Neural crest cell (in vitro differentiated cells): ENCODE measurements at regions not wholly inside any gene's neighbourhood (a gene's known extent, or its start where the extent isn't known, plus 50 kb on each side); places are given as distances from the start of the nearest gene placed in this dataset.

ENCODE experiments used
- DNase-seq: peaks from one replicate; pipeline ENCODE4 v3.0.0; 2021; ENCODE audit warnings: low read depth, mixed read lengths, low spot score
- H3K27ac Mint-ChIP-seq: one replicate; pipeline ENCODE4 v1.8.0; 2021; ENCODE audit warnings: mild to moderate bottlenecking, mixed read lengths; ENCODE audit not compliant: unreplicated experiment
- H3K27me3 Mint-ChIP-seq: 2 replicates; pipeline ENCODE4 v1.8.0; 2021; ENCODE audit warnings: low read depth, mild to moderate bottlenecking, mixed read lengths
- H3K36me3 Mint-ChIP-seq: 2 replicates; pipeline ENCODE4 v1.8.0; 2021; ENCODE audit warnings: low read depth, mild to moderate bottlenecking, mixed read lengths
- H3K4me1 Mint-ChIP-seq: 2 replicates; pipeline ENCODE4 v1.8.0; 2021; ENCODE audit warnings: mixed read lengths
- H3K4me3 Mint-ChIP-seq: one replicate; pipeline ENCODE4 v1.8.0; 2021; ENCODE audit warnings: mild to moderate bottlenecking, mixed read lengths
- H3K9me3 Mint-ChIP-seq: 2 replicates; pipeline ENCODE4 v1.8.0; 2021; ENCODE audit warnings: mixed read lengths
- TF ChIP-seq, protein P1 (sequence below): fragments of 200-600 bp; sonication (generic); conservative IDR thresholded peaks from 2 replicates; pipeline ENCODE4 v1.5.0; 2021; ENCODE audit warnings: antibody characterized with exemption, mild to moderate bottlenecking

DNA sequence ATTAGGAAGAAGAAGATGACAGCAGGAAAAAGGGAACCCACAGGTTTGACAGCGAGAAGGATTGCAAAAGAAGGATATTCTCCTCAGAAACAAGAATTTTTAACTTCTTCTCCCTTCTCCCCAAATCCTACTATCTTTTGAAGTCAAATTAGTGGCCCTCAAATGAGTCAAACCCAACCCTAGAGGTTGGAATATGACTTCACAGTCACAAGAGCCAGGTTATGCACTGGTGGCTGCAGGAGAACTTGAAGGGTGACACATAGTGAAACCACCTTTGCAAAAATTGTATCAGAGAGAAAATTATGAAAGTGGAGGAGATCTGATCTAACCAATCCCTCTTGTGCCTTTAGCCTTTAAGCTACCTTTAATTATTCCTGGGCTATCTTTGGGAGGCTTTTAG, 386.2 kb upstream of the CCDC196 start:
- DNase-seq = no peak
- H3K27me3 Mint-ChIP-seq = peaks cover 3% of the 10 kb centered on the region
- TF ChIP-seq, protein P1, sequence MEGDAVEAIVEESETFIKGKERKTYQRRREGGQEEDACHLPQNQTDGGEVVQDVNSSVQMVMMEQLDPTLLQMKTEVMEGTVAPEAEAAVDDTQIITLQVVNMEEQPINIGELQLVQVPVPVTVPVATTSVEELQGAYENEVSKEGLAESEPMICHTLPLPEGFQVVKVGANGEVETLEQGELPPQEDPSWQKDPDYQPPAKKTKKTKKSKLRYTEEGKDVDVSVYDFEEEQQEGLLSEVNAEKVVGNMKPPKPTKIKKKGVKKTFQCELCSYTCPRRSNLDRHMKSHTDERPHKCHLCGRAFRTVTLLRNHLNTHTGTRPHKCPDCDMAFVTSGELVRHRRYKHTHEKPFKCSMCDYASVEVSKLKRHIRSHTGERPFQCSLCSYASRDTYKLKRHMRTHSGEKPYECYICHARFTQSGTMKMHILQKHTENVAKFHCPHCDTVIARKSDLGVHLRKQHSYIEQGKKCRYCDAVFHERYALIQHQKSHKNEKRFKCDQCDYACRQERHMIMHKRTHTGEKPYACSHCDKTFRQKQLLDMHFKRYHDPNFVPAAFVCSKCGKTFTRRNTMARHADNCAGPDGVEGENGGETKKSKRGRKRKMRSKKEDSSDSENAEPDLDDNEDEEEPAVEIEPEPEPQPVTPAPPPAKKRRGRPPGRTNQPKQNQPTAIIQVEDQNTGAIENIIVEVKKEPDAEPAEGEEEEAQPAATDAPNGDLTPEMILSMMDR = no peak
- no peak overlapping the region for H3K4me3 Mint-ChIP-seq
- peaks cover 5% of the 10 kb centered on the region for H3K4me1 Mint-ChIP-seq
- peak overlapping the region; percentile 53 for H3K27ac Mint-ChIP-seq
- no peaks in the 10 kb centered on the region for H3K9me3 Mint-ChIP-seq
- no peaks in the 10 kb centered on the region for H3K36me3 Mint-ChIP-seq

DNA sequence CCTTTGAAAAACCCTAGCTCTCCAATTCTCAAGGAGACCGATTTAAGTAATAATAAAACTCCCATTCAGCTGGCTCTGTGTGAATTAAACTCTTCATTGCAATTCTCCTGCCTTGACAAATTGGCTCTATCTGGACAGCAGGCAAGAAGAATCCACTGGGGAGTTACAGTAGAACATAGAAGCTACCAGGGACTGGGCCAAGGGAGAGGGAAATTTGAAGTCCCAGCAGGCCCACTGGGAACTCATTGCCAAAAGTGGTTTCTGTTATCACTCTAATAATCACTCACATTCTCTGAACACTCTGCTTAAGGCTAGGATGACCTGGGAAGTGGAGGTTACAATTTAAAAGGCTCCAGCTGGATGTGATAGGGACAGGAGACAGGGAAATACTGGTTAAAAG, 384.5 kb upstream of the CCDC196 start:
- no peaks in the 10 kb centered on the region for H3K9me3 Mint-ChIP-seq
- TF ChIP-seq, protein P1 = no peak
- H3K4me3 Mint-ChIP-seq = no peak overlapping the region
- H3K27me3 Mint-ChIP-seq = peaks cover 3% of the 10 kb centered on the region
- H3K27ac Mint-ChIP-seq = no peak overlapping the region
- peaks cover 13% of the 10 kb centered on the region for H3K4me1 Mint-ChIP-seq
- no peak for DNase-seq
- H3K36me3 Mint-ChIP-seq = no peaks in the 10 kb centered on the region

DNA sequence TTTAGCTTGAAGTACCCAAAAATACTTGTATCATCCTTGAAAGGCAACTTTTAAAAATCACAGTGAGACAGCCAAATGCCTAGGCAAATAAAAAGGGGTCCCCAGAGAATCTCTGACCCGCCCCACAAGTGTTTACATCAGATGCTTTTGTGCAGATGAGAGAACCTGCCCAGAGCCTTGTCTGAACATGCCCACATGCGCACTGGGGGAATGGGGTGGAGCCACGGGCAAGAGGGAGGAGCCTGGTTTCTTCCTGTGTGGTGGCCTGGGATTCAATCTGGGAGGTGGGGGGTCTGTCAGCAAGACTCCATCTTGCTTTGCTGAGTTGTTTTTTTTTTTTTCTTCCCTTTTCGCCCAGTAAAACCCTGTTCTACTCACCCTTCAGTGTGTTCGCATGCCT, 381.7 kb upstream of the CCDC196 start:
- DNase-seq = no peak
- Mint-ChIP-seq H3K4me3 (no peak overlapping the region), H3K27ac (no peak overlapping the region), H3K27me3 (peaks cover 3% of the 10 kb centered on the region), H3K4me1 (peaks cover 8% of the 10 kb centered on the region), H3K36me3 (no peaks in the 10 kb centered on the region), H3K9me3 (no peaks in the 10 kb centered on the region)
- TF ChIP-seq, protein P1 = no peak

DNA sequence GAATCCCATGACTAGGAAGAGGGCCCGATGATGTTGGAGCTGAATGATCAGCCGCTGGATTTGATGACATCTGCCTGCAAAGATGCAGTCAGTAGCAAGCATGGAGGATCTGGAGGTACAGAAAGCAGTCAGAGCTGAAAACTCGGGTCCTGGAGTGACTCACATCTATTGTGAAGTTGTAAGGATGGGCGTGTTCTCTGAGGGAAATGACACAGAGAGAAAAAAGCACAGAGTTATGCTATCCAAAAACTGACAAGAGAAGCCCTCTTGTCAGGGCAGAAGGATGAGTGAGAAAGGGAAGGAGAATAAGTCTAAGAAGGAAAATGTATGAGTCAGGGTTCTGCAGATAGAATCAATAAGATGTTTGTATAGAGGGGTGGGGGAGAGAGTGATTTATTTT, 380.4 kb upstream of the CCDC196 start:
- Mint-ChIP-seq H3K27me3 (peaks cover 3% of the 10 kb centered on the region), H3K4me3 (no peak overlapping the region), H3K4me1 (peaks cover 8% of the 10 kb centered on the region), H3K27ac (no peak overlapping the region), H3K9me3 (no peaks in the 10 kb centered on the region), H3K36me3 (no peaks in the 10 kb centered on the region)
- TF ChIP-seq, protein P1 = no peak
- no peak for DNase-seq

DNA sequence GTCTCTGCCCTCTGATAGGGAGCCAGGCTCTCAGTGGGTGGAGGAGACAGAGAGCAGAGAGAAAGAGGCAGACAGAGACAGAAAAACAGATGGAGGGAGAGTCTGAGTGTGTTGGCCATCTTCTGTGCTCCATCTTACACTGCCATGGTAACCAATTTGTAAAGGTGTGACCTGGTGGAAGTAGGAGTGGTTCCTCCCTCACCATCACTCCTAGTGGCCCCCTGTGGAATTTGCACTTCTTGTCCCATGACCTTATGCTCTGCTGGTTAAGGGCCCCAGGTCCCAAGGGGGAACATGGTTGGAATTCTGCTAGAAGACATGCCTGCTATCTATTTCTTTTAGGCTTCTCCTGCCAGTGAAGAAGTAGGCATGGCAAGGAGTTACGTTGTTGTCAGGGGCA, 376.7 kb upstream of the CCDC196 start:
- Mint-ChIP-seq H3K27ac (no peak overlapping the region), H3K27me3 (no peaks in the 10 kb centered on the region), H3K4me3 (no peak overlapping the region), H3K9me3 (no peaks in the 10 kb centered on the region), H3K4me1 (peaks cover 8% of the 10 kb centered on the region), H3K36me3 (no peaks in the 10 kb centered on the region)
- DNase-seq = no peak
- TF ChIP-seq, protein P1 = no peak

DNA sequence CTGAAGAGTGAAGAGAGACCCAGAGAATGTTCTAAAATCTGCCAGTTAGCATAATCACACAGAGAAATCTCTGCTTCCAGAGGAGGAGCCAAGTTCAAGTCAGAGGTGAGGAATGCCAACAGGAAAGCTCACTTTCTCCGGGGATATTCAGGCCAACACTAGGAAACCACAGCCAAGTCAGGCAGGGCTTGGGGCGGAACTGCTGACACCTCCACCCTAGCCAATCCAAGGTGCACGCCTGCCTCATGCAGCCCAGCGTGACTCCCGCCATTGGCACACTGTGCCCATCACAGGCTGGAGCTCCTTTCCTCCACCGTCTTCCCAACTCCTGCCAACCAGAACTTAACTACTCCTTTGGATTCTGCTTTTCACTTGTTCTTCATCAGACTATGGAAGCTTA, 374.3 kb upstream of the CCDC196 start:
- DNase-seq = no peak
- Mint-ChIP-seq H3K4me3 (no peak overlapping the region), H3K9me3 (no peaks in the 10 kb centered on the region), H3K27me3 (no peaks in the 10 kb centered on the region), H3K36me3 (no peaks in the 10 kb centered on the region), H3K4me1 (peaks cover 16% of the 10 kb centered on the region), H3K27ac (no peak overlapping the region)
- TF ChIP-seq, protein P1 = no peak
